ENCODE measurements at regions not wholly inside any gene's neighbourhood (a gene's known extent, or its start where the extent isn't known, plus 50 kb on each side); places are given as distances from the start of the nearest gene placed in this dataset.
"Not testable (repeated sequence)": the region's sequence is repeated elsewhere in the genome, so short reads cannot be mapped to it uniquely, and the experiment has no call there.

- no peak for DNase-seq
Measured at GRCh38 chr5:106874974-106875373, 795.8 kb downstream of the EFNA5 start.

GRCh38 chr5:106874531-106874930, 796.2 kb downstream of the EFNA5 start:
- no peak for DNase-seq

GRCh38 chr5:106873568-106873967, 797.2 kb downstream of the EFNA5 start:
- no peak for DNase-seq

DNA sequence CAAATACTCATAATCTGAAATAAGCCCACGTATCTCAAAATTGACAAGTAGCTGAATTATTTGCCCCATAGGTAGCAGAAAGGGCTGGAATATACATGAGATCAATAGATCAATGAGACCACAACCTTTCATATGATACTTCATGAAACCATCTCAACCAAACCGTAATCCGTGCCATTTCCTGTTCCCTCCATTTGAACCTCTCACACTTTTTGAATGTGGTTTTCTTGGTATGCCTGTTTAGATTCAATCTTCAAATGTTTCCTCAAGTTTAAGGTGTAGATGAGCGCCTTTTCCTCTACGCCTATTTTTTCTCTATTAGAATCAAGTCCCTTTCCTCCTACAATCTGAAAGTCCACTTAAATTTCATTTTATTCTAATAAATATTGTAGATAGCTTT, 805.5 kb downstream of the EFNA5 start:
- no peak for DNase-seq

DNA sequence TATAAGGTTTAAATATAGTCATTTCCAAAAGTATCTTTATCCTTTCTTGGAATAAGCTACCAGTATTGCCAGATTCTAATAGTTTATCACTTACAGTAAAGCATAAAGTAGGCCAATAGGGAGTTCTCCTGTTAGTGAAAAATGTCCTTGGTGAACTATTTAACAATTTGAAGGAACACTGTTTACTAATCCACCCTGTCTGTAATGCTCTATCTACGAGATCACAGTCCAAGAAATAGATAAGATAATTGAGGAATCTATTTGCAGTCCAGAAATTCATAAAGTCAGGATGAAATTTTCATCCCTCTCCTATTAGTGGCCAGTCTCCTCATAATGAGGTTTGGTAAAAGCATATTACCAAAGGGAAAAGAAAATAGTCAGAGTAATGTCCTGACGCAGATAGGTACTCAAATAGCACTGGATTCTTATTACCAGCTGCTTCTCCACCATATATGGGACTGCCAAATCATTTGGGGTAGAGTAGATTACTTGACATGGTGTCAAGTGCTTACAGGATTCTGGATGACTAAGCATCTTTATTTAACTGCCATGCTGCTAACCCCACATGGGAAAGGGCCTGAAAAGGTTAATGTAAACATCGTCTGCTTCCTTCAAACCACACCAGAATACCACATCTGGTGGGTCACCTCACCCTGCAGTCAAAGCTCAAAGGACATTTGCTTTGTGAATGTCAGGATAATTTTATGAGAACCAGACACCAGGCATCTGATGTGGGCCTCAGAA, 808.1 kb downstream of the EFNA5 start:
- DNase-seq: no peak

GRCh38 chr5:106860398-106861044, 810.2 kb downstream of the EFNA5 start:
- DNase-seq: no peak

GRCh38 chr5:106858616-106859015, 812.1 kb downstream of the EFNA5 start:
- no peak for DNase-seq

- DNase-seq: no peak
Measured at GRCh38 chr5:106854922-106855321, 815.8 kb downstream of the EFNA5 start.

GRCh38 chr5:106854105-106854687, 816.5 kb downstream of the EFNA5 start:
- DNase-seq: no peak

- DNase-seq: no peak
Measured at GRCh38 chr5:106853266-106853665, 817.5 kb downstream of the EFNA5 start.

DNA sequence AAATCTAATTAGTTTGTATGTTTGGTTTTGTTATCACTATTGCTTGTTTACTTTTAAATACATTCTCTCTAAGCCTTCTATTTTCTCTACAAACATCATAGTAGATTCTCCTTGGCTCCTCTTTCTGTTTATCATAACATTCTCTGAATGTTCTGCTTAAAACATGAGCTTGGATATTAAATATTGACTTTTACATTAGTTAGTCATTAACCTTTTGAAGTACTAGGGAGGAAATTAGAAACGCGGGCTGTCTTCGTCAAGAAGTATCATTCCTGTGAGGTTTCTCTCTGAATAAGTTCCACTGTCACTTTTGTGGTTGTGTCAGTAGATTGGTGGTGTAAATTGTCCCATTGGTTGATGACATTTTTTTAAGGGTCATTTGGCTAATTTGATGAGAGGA, 821.5 kb downstream of the EFNA5 start:
- DNase-seq: no peak

DNA sequence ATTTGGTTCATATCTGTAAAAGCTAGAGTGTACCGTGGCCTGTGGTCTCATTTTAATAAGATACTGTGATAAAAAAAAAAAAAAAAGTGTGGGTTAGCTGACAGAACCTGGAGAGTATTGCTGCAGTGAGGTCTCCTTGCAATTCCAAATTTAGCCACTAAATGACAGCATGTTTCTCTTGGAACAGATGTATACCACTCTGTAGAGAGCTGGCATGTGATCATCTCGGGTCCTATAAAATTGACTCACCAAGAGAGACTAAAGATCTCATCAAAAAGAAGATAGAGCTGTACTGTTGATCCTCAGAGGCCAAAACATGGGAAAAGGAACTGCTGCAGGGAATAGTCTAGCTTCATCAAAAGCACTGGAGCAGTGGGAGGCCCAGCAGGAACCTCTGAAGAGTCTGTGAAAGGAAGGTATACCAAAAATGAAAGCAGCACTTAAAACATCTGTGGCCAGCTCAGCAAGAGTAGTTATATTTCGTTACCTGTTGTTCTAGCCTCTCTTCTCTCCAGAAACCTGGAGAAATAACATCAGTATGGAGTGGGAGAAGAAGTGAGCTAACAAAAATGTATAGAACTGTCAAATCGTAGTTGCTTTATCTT, 826.8 kb downstream of the EFNA5 start:
- DNase-seq: no peak

DNA sequence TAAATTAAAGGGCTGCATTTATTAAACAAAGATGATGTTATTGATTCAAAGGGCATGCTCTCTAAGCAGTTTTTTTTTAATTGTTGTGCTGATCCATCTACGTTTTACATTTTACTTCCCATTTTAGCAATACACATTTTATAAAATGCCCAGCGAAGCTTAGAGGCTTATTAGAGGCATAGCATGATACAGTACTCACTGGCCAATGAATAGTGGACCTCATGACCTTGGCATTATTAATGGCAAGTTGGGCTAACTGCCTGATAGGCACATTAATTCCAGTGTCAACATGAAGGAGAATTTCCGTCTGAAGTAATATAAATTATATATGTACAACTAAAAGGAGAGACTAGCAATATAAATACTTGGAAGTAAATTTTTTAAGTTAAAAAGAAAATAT, 837.2 kb downstream of the EFNA5 start:
- no peak for DNase-seq

GRCh38 chr5:106827061-106827460, 843.7 kb downstream of the EFNA5 start:
- no peak for DNase-seq

GRCh38 chr5:106825374-106825773, 845.4 kb downstream of the EFNA5 start:
- DNase-seq: no peak

DNA sequence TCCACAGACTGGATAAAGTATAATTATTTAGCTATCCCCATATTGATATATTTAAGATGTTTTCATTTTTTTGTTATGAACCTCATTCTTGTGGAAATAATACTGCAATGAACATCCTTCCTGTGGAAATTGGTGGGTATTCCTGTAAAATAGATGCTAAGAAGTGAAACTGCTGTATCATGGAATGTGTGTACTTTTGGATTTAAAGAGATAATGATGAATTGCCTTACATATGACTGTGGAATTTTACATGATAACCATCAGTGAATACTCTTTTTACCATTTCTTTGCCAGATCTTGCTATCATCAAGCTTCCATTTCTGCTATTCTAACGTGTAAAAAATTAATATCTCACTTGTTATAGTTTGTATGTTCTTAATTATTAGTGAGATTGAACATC, 847.9 kb downstream of the EFNA5 start:
- DNase-seq: no peak

DNA sequence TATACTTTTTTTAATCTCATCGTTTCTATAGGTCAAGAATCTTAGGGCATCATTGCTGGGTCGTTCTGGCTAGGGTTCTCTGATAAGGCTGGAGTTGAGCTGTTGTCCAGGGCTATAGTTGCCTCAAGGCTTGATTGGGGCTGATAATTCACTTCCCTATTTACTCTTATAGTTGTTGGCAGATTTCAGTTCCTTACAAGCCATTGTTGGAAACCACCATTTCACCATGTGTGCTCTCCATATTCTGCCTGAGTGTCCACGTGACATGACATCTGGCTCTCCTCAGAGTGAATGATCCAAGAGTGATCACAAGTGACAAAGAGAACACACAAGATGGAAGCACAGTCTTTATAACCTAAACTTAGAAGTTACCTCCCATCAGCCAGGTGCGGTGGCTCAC, 852.2 kb downstream of the EFNA5 start:
- no peak for DNase-seq

DNA sequence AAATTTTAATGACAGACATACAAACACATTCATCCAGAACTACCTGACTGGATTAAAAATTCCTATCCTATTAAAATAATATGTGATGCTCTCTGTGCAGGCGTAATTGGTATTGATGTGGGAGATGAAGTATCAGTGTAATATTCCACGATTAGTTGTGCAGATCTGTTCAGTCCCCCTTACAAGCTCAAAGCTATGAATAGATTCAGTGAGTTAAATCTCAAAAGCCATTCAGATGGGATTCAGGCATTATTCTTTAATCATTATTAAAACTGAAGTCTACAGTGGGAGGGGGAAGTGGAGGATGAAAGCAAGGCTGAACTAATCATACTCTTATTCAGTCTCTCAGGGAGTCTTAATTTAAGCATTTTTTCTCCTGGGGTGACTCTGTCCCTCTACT, 855.8 kb downstream of the EFNA5 start:
- DNase-seq: no peak

DNA sequence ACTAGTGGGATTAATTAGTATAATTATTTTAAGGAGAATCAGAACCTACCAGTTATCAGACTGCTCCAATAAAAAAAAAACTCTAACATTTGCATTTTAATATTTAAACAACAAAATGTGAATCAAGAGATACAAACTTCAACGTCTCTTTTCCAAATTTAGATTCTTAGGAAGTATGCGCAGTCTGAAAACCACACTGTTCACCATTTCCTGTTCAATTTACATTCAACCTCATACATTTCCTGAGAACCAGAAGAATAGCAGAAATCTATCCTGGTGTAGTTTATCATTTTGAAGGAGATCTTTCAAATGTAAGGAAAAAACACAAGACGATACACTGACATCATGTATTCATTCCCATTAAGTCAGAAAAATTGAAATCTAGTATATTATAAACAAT, 869.2 kb downstream of the EFNA5 start:
- DNase-seq: no peak

DNA sequence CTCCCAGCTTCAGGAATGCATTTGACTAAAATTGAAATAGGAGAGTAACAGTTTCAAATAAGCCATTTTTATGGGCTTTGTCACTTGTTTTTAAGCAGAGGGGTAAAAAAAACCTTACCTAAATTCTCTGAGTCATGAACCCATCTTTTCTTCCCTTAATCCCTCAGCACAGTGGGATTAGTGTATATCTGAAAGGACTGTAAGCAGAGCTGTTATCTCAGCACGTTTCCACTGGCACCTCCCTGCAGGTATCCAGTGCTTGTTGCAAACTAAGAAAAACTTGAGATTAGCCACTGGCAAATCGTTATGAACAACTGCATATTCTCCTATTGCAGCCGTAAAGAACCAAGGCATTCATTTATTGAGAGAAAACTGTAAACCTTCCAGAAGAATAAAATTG, 872.7 kb downstream of the EFNA5 start:
- DNase-seq: no peak

DNA sequence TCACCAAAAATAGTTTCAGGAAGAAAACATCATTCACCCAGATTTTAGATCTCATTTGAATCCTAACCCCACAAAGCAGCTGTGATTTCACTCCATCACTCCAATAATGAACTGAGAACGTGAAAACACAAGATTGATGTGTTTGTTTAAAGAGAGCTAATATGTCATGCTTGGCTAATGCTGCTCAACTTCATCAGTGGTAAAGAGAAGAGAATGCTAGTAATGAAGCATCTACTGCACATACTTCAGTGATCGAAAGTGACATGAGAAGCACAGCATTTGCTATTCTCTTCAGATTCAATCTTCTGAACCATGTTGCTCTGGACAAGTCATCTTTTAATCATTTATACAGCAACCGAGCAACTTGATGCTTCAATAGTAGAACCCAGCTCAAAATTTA, 874.7 kb downstream of the EFNA5 start:
- no peak for DNase-seq

DNA sequence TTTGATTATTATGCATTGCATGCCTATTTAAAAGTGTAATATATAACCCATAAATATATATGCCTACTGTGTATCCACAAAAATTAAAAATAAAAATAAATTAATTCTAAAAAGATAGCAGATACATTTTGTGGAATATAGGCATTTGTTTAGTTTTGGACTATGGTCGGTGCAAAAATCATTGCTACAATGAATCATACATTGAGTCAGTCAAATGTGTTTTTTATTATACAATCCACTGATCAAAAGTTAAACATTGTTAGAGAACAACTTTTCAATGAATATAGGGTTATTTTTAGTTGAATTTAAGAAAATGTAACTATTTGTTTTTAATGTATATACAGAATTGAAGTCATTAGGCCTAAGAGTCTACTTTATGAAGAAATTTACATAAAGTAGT, 885.9 kb downstream of the EFNA5 start:
- DNase-seq: no peak

DNA sequence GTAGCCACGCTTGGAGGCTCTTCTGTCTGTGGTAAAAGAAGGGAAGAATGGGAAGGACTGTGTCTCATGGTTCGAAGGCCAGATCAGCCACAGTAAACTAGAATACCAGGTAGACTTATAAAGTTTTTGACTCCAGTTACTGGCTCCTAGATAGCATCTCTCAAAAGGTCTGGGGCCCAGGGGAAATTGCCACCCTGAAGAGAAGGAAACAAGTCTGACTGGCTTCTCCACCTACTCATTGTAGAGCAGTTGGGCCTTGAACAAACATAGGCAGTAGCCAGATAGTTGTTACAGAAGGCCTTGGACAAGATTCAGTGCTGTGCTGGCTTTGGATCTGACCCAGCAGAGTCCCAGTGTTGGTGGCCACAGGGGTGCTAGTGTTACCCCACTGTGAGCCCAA, 890.4 kb downstream of the EFNA5 start:
- DNase-seq: no peak

DNA sequence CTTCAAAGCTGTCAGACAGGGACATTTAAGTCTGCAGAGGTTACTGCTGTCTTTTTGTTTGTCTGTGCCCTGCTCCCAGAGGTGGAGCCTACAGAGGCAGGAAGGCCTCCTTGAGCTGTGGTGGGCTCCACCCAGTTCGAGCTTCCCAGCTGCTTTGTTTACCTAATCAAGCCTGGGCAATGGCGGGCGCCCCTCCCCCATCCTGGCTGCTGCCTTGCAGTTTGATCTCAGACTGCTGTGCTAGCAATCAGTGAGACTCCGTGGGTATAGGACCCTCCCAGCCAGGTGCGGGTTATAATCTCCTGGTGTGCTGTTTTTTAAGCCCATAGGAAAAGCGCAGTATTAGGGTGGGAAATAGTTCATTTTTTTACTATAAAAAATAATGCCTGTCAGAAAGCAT, 894.2 kb downstream of the EFNA5 start:
- not testable (repeated sequence) for DNase-seq

Data from activated gamma-delta T cell (primary cell).